ENCODE measurements at regions not wholly inside any gene's neighbourhood (a gene's known extent, or its start where the extent isn't known, plus 50 kb on each side); places are given as distances from the start of the nearest gene placed in this dataset.
A peak's percentile ranks its signal among the peaks of the same experiment; 100 is the strongest.

DNA sequence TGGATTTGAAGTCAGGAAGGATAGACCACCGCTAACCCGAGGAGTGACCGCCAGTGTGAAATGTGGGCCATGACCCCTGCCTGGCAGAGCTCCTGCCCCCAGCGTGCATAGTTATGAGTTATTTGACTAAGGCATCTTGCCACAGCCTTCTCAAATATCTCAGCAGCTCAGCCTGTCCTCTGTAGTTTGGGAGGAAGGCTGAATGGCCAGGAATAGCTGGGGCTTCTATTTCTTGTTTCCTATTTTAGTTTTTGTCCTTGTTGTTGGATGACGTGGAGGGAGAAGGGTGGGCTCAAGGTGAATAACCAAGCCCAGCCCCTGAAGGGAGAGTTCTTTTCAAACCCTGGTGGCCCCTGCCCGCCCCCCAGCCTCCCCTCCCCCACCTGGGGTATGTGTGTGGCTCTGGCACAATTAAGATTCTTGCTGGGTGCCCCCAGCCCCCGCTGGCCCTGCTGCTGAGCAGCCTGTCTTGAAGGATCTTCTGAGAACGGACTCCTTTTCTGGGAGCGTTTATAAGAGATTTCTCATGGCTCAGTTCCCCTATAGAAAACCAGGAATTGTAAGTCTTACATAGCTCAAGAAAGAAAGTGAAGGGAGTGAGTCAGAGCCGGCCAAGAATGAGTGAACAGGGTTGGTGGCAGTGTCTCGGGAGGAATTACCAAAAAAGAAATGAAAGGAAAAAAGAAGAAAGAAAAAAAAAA, 157.4 kb downstream of the GLI2 start:
- H3K27me3 ChIP-seq (ENCODE audit: control insufficient read depth in 1 of 2, insufficient read depth in 2 of 2, low read length in 2 of 2), result no peaks in the 10 kb centered on the region
- H3K4me1 ChIP-seq (ENCODE audit: control insufficient read depth, insufficient read depth, low read length), result peaks cover 9% of the 10 kb centered on the region
- no peaks in the 10 kb centered on the region for H3K36me3 ChIP-seq (ENCODE audit: control insufficient read depth in 2 of 2, insufficient read depth in 2 of 2, low read length in 2 of 2)
- H3K9ac ChIP-seq (ENCODE audit: low read length in 2 of 2), result no peak overlapping the region
- H3K27ac ChIP-seq (ENCODE audit: low read length), result no peak overlapping the region
- H3K9me3 ChIP-seq (ENCODE audit: control insufficient read depth in 2 of 2, low read length in 2 of 2), result no peaks in the 10 kb centered on the region
- no peak overlapping the region for H3K4me3 ChIP-seq (ENCODE audit: low read length in 2 of 2)

DNA sequence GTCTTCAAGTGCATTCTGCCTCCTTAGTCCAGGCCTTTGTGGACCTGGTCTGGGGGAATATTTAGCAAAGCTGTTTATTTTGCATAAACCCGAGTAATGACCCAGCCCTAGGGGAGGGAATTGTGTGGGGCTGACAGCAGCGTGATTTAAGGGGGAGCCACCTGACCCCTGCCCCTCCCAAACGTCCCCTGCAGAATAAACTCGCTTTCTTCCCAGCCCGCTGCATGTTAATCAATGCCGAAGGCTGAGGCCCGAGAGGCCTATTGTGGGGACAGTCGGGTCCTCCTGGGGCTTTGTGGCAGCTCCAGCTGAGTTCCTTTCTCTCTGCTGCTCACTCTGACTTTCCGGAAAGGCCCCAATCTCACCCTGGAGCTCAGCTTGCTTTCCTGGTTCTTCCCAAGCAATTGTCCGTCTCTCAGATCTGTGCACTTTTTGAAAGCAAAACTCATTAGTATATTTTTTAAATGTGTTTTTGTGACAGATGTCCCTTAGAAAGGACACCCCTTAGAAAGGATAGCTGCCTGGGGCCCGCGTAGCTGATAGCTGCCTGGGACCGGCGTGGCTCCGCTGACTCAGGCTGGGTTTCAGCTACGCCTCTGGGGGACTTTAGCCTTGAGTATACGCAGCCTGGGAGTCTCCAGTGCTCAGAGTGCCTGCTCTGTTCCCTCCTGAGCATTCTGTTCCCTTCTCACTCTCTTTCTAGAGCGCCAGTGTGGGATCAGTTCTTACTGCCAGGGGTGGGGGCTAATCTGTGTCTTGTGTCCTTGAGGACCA, 158.3 kb downstream of the GLI2 start:
- H3K9me3 ChIP-seq (ENCODE audit: control insufficient read depth in 2 of 2, low read length in 2 of 2), result no peaks in the 10 kb centered on the region
- H3K27me3 ChIP-seq (ENCODE audit: control insufficient read depth in 1 of 2, insufficient read depth in 2 of 2, low read length in 2 of 2), result no peaks in the 10 kb centered on the region
- H3K9ac ChIP-seq (ENCODE audit: low read length in 2 of 2), result no peak overlapping the region
- H3K36me3 ChIP-seq (ENCODE audit: control insufficient read depth in 2 of 2, insufficient read depth in 2 of 2, low read length in 2 of 2), result no peaks in the 10 kb centered on the region
- peak overlapping the region in 1 of 2 donors; percentile 8 for H3K4me3 ChIP-seq (ENCODE audit: low read length in 2 of 2)
- H3K4me1 ChIP-seq (ENCODE audit: control insufficient read depth, insufficient read depth, low read length), result peaks cover 15% of the 10 kb centered on the region
- no peak overlapping the region for H3K27ac ChIP-seq (ENCODE audit: low read length)

DNA sequence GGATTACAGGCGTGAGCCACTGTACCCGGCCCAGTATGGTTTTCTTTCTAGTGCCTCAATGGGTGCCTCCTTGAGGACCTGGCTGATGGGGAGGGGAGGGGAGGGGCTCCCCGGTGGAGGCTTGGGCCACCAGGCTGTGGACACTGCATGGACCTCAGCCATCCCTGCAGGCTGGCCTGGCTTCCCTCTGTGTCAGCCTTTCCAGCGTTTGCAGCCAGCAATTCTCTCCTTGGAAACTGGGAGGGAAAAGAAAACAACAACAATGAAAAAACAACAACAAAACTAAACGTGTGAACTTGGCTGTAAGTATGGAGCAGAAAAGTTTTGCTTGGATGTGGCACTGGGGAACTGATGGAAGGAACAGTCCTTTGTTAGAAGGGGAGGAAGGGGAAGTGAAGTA, 159.3 kb downstream of the GLI2 start:
- Histone ChIP-seq H3K9me3 (ENCODE audit: control insufficient read depth in 2 of 2, low read length in 2 of 2) (no peaks in the 10 kb centered on the region), H3K36me3 (ENCODE audit: control insufficient read depth in 2 of 2, insufficient read depth in 2 of 2, low read length in 2 of 2) (no peaks in the 10 kb centered on the region), H3K4me3 (ENCODE audit: low read length in 2 of 2) (no peak overlapping the region), H3K27ac (ENCODE audit: low read length) (no peak overlapping the region), H3K4me1 (ENCODE audit: control insufficient read depth, insufficient read depth, low read length) (peaks cover 24% of the 10 kb centered on the region), H3K9ac (ENCODE audit: low read length in 2 of 2) (no peak overlapping the region), H3K27me3 (ENCODE audit: control insufficient read depth in 1 of 2, insufficient read depth in 2 of 2, low read length in 2 of 2) (no peaks in the 10 kb centered on the region)

DNA sequence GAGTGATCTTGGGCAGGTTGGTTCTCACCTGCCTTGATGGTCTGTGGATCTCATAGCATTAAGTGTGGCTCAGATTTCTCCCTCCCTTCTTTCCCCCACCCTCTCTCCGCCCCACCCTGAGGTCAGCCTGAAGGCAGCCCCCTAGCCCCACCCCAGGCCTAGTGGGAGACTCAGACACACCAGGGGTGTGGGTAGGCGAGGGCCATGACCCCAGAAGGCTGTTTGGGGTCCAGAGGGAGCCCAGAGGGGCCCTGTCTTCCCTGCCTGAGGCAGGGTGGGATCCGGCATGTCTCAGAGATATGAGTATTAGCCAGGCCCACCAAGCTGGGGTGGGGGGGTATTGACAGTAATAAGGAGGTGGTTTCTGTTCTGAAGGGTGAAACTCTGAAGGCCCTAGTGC, 160.5 kb downstream of the GLI2 start:
- H3K9me3 ChIP-seq (ENCODE audit: control insufficient read depth in 2 of 2, low read length in 2 of 2), result no peaks in the 10 kb centered on the region
- peaks cover 29% of the 10 kb centered on the region for H3K4me1 ChIP-seq (ENCODE audit: control insufficient read depth, insufficient read depth, low read length)
- H3K4me3 ChIP-seq (ENCODE audit: low read length in 2 of 2), result no peak overlapping the region
- no peaks in the 10 kb centered on the region for H3K27me3 ChIP-seq (ENCODE audit: control insufficient read depth in 1 of 2, insufficient read depth in 2 of 2, low read length in 2 of 2)
- H3K27ac ChIP-seq (ENCODE audit: low read length), result no peak overlapping the region
- H3K9ac ChIP-seq (ENCODE audit: low read length in 2 of 2), result no peak overlapping the region
- H3K36me3 ChIP-seq (ENCODE audit: control insufficient read depth in 2 of 2, insufficient read depth in 2 of 2, low read length in 2 of 2), result no peaks in the 10 kb centered on the region

DNA sequence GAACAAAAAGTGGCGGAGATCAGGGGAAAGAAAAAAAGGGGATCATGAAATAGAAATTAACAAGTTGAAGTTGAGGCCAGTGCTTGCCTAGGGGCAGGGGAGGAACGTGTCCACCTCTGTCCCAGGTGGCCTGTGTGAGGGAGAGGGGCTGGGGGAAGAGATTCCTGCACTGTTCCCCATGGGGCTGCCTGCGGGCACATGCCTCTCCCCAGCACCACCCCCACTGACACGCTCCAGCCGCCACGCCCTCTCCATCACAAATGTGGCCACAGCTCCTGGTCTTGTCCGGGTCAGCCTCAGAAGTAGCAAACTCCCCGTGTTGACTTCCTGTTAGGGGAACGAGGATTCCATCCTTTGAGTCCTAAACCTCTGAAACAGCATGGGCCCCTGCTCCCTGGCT, 161.2 kb downstream of the GLI2 start:
- Histone ChIP-seq H3K9me3 (ENCODE audit: control insufficient read depth in 2 of 2, low read length in 2 of 2) (no peaks in the 10 kb centered on the region), H3K9ac (ENCODE audit: low read length in 2 of 2) (no peak overlapping the region), H3K27ac (ENCODE audit: low read length) (no peak overlapping the region), H3K36me3 (ENCODE audit: control insufficient read depth in 2 of 2, insufficient read depth in 2 of 2, low read length in 2 of 2) (no peaks in the 10 kb centered on the region), H3K4me1 (ENCODE audit: control insufficient read depth, insufficient read depth, low read length) (peaks cover 30% of the 10 kb centered on the region), H3K27me3 (ENCODE audit: control insufficient read depth in 1 of 2, insufficient read depth in 2 of 2, low read length in 2 of 2) (no peaks in the 10 kb centered on the region), H3K4me3 (ENCODE audit: low read length in 2 of 2) (no peak overlapping the region)

DNA sequence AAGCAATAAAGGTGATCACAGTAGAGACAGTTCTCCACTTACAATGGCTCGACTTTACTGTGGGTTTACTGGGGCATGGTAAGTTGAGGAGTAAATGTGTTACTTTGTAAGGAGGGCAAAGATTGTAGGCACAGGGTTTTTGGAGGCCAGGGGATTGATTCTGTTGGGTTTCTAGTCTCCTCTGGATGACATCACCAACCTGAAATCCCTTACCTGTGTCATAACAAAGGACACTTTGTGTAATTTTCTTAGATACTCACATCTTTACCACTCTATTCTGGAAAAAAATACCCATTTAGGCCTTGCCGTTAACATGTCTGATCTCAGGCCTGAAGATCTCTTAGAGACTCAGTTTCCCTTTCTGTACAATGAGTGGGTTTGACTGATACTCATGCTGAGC, 161.7 kb downstream of the GLI2 start:
- H3K4me3 ChIP-seq (ENCODE audit: low read length in 2 of 2), result no peak overlapping the region
- H3K36me3 ChIP-seq (ENCODE audit: control insufficient read depth in 2 of 2, insufficient read depth in 2 of 2, low read length in 2 of 2), result no peaks in the 10 kb centered on the region
- no peaks in the 10 kb centered on the region for H3K27me3 ChIP-seq (ENCODE audit: control insufficient read depth in 1 of 2, insufficient read depth in 2 of 2, low read length in 2 of 2)
- peaks cover 30% of the 10 kb centered on the region for H3K4me1 ChIP-seq (ENCODE audit: control insufficient read depth, insufficient read depth, low read length)
- H3K9ac ChIP-seq (ENCODE audit: low read length in 2 of 2), result no peak overlapping the region
- no peaks in the 10 kb centered on the region for H3K9me3 ChIP-seq (ENCODE audit: control insufficient read depth in 2 of 2, low read length in 2 of 2)
- H3K27ac ChIP-seq (ENCODE audit: low read length), result no peak overlapping the region

DNA sequence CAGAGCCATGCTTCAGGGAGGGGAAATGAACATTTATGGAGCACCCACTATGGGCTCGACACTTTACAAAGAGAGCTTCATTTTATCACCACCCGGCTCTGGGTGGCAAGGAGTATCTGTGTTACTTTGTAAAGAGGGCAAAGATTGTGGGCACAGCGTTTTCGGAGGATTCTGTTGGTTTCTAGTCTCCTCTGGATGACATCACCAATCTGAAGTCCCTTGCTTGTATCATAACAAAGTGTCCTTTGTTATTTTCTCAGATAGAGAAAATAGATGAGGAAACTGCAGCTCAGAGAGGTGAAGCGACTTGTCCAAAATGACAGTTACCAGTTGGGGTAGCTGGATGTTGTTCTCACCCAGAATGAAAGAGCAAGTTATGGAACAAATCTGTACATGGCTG, 162.8 kb downstream of the GLI2 start:
- H3K4me1 ChIP-seq (ENCODE audit: control insufficient read depth, insufficient read depth, low read length), result peaks cover 32% of the 10 kb centered on the region
- H3K9ac ChIP-seq (ENCODE audit: low read length in 2 of 2), result no peak overlapping the region
- no peaks in the 10 kb centered on the region for H3K9me3 ChIP-seq (ENCODE audit: control insufficient read depth in 2 of 2, low read length in 2 of 2)
- H3K4me3 ChIP-seq (ENCODE audit: low read length in 2 of 2), result no peak overlapping the region
- no peaks in the 10 kb centered on the region for H3K36me3 ChIP-seq (ENCODE audit: control insufficient read depth in 2 of 2, insufficient read depth in 2 of 2, low read length in 2 of 2)
- H3K27me3 ChIP-seq (ENCODE audit: control insufficient read depth in 1 of 2, insufficient read depth in 2 of 2, low read length in 2 of 2), result no peaks in the 10 kb centered on the region
- no peak overlapping the region for H3K27ac ChIP-seq (ENCODE audit: low read length)

DNA sequence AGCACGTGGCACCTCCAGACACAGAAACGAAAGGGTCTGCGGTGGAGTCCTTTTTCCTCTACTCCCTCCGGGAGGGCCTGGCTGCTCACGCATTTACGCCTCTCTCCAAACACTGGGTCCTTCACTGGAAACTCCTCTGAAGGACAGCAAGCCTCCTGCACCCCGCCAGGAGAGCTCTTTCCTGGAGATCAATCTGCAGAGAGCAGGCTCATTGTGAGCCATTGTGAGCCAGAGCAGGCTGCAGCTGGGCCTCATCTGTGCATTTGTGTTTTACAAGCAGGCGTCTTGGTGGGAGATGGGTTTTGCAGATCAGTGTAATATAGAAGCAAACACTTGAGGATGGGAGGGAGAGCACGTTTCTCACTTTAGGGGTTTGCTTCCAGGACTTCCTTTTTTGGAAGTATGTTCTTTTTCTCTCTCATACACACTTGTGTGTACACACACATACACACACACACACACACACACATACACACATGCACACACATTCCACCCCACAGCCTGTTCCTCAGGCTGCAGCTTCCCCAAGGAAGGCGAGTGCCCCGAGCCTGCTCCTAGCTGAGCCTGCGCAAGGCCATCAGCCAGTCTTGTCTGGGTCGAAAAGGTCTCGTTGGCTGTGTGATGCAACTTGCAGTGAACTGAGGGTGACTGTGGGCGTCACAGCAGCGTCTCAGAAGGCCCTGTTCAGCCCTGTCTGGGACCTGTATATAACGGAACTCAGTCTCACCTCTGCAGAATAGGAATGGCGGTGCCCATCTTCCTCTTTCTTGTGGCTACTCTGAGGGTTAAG, 163.5 kb downstream of the GLI2 start:
- Histone ChIP-seq H3K9ac (ENCODE audit: low read length in 2 of 2) (no peak overlapping the region), H3K27me3 (ENCODE audit: control insufficient read depth in 1 of 2, insufficient read depth in 2 of 2, low read length in 2 of 2) (no peaks in the 10 kb centered on the region), H3K4me3 (ENCODE audit: low read length in 2 of 2) (no peak overlapping the region), H3K27ac (ENCODE audit: low read length) (no peak overlapping the region), H3K9me3 (ENCODE audit: control insufficient read depth in 2 of 2, low read length in 2 of 2) (no peaks in the 10 kb centered on the region), H3K4me1 (ENCODE audit: control insufficient read depth, insufficient read depth, low read length) (peaks cover 34% of the 10 kb centered on the region), H3K36me3 (ENCODE audit: control insufficient read depth in 2 of 2, insufficient read depth in 2 of 2, low read length in 2 of 2) (no peaks in the 10 kb centered on the region)

DNA sequence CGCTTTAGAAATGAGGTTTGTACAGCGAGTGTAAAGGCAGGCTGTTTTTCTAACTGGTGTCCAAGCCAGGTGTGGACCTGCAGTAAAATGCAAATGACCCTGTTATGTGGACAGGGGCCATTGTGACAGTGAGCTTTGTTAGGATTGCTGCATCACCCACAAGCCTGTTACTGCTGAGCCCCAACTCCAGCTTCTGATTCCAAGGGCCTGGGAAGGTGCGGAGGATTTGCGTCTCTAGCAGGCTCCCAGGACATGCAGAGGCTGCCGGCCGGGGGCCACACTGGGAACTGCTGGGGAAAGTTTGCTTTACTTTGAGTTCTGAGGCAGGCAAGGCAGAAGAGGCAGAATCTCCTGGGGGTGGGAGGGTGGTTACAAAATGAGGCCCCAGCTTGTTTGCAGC, 164.1 kb downstream of the GLI2 start:
- H3K27me3 ChIP-seq (ENCODE audit: control insufficient read depth in 1 of 2, insufficient read depth in 2 of 2, low read length in 2 of 2), result no peaks in the 10 kb centered on the region
- H3K27ac ChIP-seq (ENCODE audit: low read length), result no peak overlapping the region
- H3K4me1 ChIP-seq (ENCODE audit: control insufficient read depth, insufficient read depth, low read length), result peaks cover 37% of the 10 kb centered on the region
- H3K4me3 ChIP-seq (ENCODE audit: low read length in 2 of 2), result no peak overlapping the region
- H3K9ac ChIP-seq (ENCODE audit: low read length in 2 of 2), result no peak overlapping the region
- H3K36me3 ChIP-seq (ENCODE audit: control insufficient read depth in 2 of 2, insufficient read depth in 2 of 2, low read length in 2 of 2), result no peaks in the 10 kb centered on the region
- no peaks in the 10 kb centered on the region for H3K9me3 ChIP-seq (ENCODE audit: control insufficient read depth in 2 of 2, low read length in 2 of 2)

DNA sequence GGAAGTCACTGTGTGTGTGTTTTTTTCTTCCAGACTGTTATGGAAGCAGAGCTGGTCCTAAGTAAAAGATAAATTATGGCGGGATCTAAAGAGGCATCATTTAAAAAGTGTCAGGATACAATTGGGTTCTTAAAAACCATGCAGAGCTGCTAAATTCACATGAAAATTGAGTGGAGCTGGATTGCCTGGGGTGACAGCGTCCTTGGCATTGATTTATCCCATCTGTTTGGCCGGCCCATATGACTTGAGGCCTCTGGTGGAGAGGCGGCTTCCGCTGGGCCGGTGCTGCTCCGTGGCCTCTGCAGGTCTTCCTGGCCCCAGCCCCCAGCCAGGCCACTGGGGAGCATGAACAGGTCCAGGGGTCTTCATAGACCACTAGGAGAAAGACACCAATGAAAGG, 165.5 kb downstream of the GLI2 start:
- Histone ChIP-seq H3K4me3 (ENCODE audit: low read length in 2 of 2) (no peak overlapping the region), H3K27me3 (ENCODE audit: control insufficient read depth in 1 of 2, insufficient read depth in 2 of 2, low read length in 2 of 2) (no peaks in the 10 kb centered on the region), H3K4me1 (ENCODE audit: control insufficient read depth, insufficient read depth, low read length) (peaks cover 44% of the 10 kb centered on the region), H3K9me3 (ENCODE audit: control insufficient read depth in 2 of 2, low read length in 2 of 2) (no peaks in the 10 kb centered on the region), H3K27ac (ENCODE audit: low read length) (no peak overlapping the region), H3K36me3 (ENCODE audit: control insufficient read depth in 2 of 2, insufficient read depth in 2 of 2, low read length in 2 of 2) (no peaks in the 10 kb centered on the region), H3K9ac (ENCODE audit: low read length in 2 of 2) (no peak overlapping the region)
